Testis (tissue), 2 donors: ENCODE measurements at regions not wholly inside any gene's neighbourhood (a gene's known extent, or its start where the extent isn't known, plus 50 kb on each side); places are given as distances from the start of the nearest gene placed in this dataset.

Source experiments
- CTCF ChIP-seq, 3 experiments: fragments of 450-650 bp in 2 of 3; fragments of 200-600 bp in 1 of 3; sonication (generic) in 1 of 3; IDR thresholded peaks; one replicate each; pipeline ENCODE4 v1.5.1; 2016 to 2019; ENCODE audit warnings: antibody characterized with exemption in 3 of 3, mild to moderate bottlenecking in 2 of 3, moderate library complexity in 1 of 3
- POLR2A ChIP-seq: fragments of 450-650 bp; IDR thresholded peaks from one replicate; pipeline ENCODE4 v1.6.1; 2017; ENCODE audit warnings: antibody characterized with exemption, mild to moderate bottlenecking, moderate library complexity

- no peak for TF ChIP-seq CTCF (IDR thresholded peaks at IDR 0.05)
- TF ChIP-seq POLR2A = no peak
Measured at GRCh38 chr13:61612192-61612591, 196.5 kb upstream of the PCDH20 start.
